HG03025 (cell line): ENCODE measurements at regions not wholly inside any gene's neighbourhood (a gene's known extent, or its start where the extent isn't known, plus 50 kb on each side); places are given as distances from the start of the nearest gene placed in this dataset.

Experiments used
- ATAC-seq: cut with Tn5 transposase; IDR thresholded peaks from one replicate; pipeline ENCODE4 v1.9.1; 2021; ENCODE audit warnings: mild to moderate bottlenecking, moderate library complexity; ENCODE audit not compliant: unreplicated experiment, low FRiP score

DNA sequence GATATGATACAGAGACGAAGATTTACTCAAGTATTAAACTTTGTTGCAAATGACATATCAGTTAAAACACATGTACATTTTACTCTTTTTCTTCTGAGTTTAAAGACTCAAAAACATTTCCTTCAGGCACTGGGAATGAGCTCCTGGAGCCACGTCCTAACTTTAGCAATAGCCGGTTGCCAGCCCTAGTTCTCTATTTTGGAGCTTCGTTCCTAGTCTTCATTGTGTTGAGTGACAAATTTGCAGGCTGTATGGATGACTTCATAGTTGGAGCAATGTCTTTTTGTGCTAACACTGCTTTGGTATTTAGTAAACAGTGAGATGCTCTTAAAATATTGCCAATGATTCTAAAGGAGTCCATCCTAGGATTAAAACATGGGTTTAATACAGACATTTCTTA, 190.9 kb downstream of the FAT4 start:
- no peak for ATAC-seq

DNA sequence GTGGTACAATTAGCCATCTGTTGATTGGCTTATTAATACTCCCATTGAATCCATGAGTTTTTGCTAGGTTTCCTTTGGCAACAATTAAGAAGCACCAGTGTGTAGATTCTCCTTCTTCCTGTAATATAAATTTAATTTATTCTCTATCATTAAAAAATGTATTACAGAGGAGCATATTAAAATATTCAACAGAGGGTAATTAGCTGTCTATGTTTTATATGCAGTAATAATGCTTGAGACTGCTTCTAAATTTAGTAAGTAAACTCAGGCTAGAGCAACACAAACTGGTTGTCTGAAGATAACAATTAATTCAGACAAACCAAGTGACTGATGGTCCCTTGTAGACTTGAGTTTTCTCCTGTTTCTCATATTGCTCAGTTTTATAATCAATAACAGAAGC, 192.4 kb downstream of the FAT4 start:
- no peak for ATAC-seq

DNA sequence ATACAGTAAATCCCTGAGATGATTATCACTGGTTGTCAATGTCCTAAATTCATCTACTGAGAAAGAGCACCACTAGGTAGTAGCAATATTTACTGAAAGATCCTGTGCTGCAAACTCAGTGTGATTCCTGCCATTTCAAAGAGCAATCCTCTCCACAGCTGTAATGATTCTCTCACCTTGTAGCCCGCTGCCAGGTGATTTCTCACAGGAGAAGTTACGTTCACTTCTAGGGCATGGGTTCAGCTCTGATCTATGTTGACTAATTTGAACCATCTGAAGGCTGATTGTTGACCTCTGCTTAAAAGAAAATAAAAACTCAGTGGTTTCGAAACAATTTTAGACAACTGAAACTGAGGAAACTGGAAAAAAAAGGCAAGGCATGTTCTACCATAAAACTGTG, 197.0 kb downstream of the FAT4 start:
- no peak for ATAC-seq

DNA sequence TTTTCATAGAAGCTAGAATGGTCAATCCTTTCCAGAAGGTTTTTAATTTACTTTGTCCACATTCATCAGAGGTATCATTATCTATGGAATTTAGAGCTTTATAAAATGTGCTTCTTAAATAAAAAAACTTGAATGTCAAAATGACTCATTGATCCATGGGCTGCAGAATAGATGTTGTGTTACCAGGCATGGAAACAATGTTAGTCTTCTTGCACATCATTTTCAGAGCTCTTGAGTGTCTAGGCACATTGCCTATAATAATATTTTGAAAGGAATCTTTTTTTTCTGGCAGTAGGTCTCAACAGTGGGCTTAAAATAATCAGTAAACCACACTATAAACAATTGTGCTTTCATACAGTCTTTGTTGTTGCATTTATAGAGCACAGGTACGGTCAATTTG, 200.3 kb downstream of the FAT4 start:
- ATAC-seq, result no peak

DNA sequence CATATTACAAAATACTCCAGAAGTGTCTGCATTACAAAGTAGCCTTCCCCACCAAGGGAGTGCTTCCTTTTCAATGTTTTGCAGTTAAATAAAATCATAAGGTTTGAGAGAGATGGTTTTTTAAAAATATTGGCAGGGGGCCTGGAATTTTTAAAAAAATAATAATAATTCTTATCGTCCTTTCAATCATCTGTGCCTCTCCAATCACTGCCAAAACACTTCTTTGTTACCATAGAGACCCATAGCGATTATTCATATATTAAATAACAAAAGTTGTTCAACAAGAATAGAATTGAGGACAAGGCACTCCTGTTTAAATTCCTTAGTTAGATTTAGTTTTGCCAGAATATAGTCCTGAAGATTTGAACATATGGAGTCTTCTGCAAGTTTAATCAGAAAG, 203.1 kb downstream of the FAT4 start:
- no peak for ATAC-seq

DNA sequence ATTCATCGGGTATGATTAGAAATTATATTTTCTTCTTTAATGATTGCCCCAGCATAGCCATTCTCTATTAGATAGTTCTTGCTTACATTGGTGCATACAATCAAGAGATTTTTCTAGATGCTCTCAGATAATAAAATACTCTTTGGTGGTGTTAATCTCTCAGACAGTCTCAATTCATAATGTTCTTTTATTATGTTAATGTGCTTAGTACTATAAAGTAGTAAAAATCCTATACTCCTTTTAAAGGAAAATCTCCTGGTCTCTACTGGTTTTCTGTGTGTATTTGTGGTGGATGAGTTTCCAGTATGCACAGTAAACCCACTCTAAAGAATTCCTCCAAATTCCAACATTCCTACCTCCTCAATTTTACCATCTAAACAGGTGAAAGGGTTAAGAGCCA, 203.5 kb downstream of the FAT4 start:
- no peak for ATAC-seq

DNA sequence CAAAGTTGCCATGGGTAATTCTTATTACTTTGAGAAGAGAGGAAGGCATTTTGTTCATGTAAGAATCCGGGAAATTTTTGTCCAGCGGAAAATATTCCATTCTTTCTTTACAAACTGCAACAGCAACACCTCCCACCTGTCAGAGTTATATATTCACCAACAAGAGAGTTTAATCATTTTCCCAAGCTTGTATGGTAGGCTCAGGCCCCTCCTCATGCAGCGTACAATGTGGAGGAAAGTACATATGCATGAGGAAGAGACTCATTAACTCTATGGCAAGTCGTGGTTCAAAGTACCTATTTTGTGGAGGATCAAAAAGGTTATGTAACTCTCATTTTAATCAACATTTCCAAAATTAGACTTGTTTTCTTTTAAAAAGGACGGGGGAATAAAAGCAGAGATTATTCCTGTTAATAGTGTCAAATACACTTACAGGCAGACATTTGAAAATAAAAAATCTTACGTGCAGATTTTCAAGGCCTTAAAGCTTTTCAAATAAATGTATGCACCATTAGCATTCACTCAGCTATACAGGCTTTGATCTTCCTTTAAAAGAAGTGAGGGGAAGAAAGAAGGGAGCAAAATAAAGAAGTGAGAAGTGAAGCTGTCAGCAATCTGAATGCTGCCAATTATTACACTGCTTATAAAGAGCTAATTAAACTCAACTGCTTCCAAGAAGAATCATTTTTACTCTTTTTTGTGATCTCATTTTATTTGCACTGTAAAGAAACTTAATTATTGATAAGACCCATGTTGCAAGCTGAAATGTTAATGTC, 204.8 kb downstream of the FAT4 start:
- ATAC-seq, result no peak

DNA sequence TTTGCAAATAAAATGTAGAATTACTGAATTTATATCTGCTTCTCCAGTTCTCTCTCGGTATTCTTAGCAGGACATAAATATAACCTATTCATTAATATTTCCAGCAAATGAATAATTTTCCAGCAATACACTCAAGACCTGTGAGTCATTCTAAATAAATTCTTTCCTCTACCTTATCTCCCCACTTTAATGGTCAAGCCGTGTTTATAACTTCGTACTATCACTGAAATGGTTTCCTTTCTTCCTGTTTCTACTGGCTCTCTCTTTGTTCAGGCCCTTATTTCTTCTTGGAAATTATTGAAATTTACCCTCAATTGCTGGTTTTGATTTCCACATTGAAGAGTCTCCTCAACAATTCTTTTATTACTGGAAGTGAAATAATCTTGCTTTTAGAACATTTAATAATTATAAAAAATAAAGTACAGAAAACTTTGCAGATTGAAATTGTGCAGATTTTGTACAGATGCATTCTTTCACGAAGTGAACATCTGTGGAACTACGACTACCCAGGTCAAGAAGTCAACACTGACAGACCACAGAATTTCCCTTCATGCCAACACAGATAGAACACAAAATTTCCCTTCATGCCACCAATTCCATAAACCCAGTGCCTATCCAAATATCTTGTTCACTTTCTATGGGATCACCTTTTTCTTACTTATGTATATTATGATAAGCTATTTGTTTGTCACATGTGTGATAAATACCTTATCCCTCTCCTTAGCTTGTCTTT, 205.7 kb downstream of the FAT4 start:
- no peak for ATAC-seq

DNA sequence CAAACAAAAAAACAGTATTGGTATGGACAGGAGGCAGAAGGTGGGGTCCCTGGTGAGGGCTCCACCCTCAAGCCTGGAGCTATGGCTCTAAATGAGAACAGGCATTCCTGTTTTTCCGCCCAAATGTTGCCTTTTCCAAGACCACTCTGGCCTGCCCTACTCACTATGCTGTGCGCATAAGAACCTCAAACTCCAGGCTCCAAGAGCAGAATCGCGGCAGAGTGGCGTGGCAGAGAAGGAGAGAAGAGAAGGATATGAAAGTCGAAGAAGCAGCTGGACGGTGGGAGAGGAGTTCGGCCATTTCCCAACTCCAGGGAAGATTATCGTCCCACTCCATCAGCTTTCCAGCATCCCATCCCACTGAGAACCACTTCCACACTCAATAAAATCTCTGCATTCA, 207.8 kb downstream of the FAT4 start:
- ATAC-seq, result no peak

DNA sequence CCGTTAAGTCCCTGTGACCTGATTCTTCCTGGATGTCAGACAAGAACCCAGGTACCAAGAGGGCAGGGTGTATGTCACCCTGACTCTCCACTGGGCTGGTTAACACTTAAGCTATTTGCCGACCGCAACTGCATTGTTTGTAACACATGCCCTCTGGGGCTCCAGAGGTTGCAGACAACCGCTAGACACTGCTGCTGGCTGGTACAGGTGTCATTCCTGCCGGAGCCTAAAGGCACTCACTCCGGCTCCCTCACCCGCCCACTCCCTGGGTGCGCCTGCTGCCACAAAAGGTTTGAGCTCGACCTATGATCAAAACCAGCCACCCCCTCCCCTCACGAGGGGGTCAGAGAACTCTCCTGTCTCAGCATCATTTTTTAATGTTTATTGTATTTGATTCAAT, 208.2 kb downstream of the FAT4 start:
- ATAC-seq, result no peak

DNA sequence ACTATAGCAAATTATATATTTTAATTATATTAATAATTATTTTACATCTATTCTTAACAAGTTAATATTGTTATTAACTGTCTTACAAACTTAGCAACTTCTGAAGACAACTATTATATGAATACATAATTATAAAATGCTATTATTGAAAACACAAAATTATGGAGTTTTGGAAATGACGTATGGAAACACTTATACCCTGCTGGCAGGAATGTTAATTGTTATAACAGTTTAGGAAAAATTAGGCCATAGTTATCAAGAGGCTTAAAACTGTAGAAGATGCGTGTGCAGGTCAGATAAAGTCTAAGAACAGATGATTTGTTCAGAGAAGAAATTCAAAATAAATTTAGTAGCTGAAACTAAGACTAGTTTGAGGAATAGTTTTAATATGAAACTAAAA, 211.7 kb downstream of the FAT4 start:
- no peak for ATAC-seq

DNA sequence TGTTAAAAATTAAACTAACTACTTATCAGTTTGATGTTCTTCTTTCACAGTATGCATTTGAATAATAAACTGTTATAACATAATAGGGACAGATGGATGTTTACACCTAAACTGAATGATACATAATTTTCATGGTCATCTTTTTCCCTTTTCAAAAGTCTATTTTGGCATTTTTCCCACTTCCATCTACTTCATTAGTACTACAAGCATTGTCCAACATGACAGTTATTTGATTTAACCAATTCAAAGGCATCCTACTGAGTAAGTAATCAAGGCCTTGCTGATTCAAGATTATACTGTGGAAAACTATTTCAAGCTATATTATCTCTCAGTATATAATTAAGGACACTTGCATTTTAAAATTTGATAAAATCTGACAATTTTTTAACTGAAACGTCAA, 212.9 kb downstream of the FAT4 start:
- no peak for ATAC-seq

DNA sequence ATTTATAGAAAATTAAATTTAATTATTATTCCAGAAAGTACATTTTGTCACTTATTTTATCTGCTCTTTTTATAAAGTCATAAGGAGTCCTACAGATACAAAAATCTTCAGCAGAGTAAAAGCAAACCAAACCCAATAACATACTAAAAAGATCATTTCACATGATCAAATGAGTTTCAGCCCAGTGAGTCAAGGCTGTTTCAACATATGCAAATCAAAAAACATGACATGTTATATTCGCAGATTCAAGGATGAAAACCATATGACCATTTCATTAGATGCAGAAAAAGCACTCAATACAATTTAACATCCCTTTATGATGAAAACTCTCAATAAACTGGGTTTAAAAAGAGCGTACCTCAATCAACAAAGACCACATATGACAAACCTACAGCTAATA, 214.3 kb downstream of the FAT4 start:
- no peak for ATAC-seq

DNA sequence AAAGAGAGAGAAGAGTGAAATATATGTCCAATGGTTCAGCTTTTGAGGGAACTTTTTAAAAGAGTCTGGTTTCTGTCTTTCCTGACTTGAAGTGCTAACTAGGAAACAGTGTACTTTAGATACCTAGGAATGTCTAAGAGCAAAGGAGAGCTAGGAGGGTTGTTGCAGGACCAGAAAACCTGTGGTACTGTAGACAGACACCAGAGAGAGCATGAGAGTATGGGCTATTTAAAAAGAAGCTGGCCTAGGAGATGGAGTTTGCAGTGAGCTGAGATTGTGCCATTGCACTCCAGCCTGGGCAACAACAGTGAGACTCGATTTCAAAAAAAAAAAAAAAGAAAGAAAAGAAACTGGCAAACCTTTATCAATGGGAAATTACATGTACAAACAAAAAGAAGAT, 223.9 kb downstream of the FAT4 start:
- no peak for ATAC-seq

DNA sequence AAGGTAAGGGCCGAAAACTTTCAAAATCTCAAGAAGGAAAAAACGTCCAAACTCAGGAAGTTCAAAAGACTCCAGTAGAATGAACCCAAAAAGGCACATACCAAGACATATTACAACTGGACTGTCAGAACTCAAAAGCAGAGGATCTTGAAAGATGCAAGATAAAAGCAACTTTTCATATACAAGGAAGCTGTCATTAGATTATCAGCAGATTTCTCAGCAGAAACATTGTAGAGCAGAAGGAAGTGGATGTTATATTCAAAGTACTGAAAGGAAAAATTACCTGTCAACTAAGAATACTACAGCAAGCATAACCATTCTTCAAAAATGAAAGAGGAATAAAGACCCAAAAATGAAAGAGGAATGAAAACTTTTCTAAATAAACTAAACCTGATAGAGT, 224.9 kb downstream of the FAT4 start:
- no peak for ATAC-seq

DNA sequence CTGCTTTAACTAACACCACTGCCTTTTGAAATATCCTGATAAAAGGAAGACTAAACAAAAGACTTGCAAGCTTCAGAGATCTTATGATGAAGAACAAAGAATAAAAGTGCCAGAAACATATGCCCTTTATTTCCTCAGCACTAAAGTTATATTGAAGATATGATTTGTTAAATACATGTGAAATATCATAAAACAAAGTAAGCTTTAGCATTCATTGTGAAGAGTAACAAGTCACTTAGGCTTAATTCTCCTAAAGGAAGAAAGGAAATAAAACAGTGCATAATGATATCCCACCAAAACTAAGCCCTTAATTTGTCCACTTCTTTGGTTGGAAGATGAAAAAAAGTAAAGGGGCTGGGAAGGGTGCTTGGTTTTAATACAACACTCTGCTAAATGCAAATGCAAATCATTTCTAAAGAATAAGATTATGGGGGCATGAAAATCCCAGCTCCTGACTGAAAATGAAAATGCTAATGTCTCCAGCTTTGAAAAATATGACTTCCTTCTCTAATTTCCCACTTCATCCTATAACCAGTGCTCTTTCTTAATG, 227.2 kb downstream of the FAT4 start:
- no peak for ATAC-seq

DNA sequence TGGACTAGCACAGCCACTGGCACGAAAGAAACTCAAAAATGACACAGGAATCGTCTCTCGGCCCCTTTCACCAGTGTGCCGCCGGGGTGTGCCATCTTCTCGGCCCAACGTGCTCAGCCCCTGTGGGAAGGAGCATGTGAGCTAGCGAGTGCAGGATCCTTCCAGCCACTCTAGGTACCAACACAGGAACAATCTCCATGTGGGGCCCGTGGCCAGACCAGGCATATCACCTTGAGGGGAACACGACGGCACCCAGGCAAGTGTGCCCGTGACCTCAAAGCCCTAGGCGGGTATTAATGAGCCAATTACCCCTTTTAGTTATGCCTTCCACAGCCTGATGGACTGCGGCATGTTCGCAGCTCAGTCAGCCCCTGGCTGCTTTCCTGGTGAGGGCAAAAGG, 231.5 kb downstream of the FAT4 start:
- ATAC-seq, result no peak

DNA sequence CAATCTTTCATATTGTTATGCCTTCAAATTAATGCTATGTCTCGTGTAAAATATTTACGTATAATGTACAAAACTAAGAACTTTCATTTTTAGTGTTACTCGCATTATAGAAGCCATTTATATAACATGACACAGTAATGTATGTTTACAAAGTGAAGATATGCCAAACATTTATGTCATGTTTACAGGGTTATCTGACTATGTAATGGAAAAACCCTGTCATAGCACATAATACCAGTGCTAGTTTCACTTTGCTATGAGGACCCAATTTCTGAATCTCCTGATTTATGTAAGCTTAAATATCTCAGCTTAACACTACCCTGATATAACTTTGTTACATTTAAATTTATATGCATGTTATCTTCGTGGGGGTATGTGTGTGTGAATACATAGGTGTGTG, 233.1 kb downstream of the FAT4 start:
- ATAC-seq, result no peak

DNA sequence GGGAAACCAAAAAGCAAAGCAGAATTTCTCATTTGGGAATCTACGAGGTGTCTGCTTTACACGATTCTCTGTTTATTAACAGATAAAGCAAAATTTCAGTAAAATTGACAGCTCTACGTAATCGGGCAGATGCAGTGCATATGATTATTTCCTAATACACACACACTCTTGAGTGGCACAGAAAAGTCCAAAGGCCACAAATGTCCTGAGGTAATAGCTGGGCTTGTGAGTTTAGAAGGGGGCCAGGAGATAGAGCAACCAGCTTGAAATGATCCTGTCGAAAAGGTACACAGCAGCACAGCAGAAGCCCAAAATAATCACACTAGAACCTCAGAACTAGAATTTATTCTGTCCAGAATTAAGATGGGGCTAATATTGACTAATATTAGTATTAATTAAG, 236.0 kb downstream of the FAT4 start:
- ATAC-seq, result no peak

DNA sequence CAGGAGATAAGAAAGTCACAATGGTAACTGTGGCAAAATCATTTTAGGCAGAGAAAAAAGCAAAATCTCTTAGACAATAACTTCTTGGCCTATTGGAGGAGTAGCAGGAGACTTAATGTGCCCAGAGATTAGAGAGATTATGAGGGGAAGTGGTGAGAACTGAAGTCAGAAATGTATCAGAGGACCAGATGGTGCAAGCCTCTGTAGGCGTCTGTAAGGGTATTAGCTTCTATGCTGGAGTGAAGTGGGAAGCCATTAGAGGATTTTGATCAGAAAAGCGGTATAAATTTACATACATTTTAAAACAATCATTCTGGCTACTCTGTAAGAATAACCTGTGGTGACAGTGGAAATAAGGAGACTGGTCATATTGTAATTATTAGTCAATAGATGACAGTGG, 236.7 kb downstream of the FAT4 start:
- no peak for ATAC-seq

DNA sequence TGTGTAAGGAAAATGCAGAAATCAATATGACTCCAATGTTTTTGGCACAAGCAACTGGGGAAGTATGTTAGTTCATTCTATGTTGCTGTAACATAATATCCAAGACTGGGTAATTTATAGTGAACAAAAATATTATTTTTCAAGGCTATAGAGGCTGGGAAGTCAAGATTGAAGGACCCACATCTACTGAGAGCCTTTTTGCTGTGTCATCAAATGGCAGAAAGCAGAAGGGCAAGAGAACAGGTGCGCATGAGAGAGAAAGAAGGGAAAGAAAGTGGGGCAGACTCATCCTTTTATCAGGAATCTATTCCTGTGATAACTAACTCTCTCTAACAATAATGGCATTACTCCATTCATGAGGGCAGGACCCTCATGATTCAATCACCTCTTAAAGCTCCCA, 237.2 kb downstream of the FAT4 start:
- no peak for ATAC-seq

DNA sequence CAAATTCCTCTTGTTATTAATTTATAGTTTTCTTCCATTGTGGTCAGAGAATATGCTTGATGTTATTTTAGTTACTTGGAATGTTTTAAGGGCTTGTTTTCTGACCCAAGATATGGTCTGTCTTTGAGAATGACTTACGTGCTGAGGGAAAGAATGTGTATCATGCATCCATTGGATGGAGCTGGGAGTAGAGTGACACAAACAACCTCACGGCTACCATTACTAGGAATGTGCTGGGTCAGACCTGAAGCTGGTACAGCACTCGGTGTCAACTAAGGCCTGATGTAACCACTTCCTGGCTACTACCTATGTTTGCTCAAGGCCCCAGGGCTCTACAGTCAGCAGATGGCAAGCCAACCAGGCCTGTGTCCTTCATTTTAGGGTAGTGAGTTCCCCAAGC, 257.8 kb downstream of the FAT4 start:
- ATAC-seq, result no peak
